NCI-H82 treated with DMSO at 0.1 percent for 48 hours (cell line): ENCODE measurements at regions not wholly inside any gene's neighbourhood (a gene's known extent, or its start where the extent isn't known, plus 50 kb on each side); places are given as distances from the start of the nearest gene placed in this dataset.

Experiments
- DNase-seq: peaks from one replicate; lab custom pipeline; 2025; ENCODE audit not compliant: unreplicated experiment; lab: John Stamatoyannopoulos, UW

GRCh38 chr16:86137359-86137758, 238.4 kb downstream of the IRF8 start:
- no peak for DNase-seq

DNA sequence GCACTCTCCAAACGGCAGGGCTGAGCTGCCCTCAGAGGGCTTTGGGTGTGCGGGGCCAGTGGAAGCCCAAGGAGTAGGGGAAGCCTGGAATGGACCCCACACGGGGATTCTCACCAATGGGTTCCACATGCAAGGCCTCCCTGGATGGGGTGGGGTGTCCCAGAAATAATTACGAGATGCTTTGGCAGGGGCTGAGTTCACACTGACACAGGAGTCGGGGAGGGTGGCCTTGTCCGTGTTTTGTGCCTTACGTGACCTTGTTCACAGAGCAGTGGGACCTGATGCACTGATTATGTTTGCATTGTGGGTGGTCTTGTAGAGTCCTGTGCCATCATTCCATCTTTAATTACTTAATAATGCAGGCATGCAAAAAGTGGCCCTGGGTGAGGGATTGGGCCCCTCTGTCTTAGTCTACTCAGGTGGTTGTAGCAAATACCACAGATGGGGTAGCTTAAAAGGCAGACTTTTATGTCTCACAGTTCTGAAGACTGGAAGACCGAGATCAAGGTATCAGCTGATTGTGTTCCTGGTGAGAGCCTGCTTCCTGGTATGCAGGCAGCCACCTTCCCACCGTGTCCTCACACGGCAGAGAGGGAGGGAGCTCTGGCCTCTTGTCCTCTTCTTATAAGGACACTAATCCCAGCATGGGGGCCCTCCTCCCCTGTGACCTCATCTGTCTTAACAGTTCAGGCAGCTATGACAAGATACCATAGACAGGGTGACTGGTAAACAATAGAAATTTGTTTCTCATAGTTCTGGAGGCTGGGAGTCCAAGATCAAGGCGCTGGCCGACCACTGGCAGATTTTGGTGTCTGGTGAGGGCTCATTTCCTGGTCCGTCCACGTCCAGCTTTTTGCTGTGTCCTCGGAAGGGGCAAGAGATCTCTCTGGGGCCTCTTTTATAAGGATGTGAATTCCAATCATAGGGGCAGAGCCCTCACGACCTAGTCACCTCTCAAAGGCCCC, 239.4 kb downstream of the IRF8 start:
- no peak for DNase-seq

DNA sequence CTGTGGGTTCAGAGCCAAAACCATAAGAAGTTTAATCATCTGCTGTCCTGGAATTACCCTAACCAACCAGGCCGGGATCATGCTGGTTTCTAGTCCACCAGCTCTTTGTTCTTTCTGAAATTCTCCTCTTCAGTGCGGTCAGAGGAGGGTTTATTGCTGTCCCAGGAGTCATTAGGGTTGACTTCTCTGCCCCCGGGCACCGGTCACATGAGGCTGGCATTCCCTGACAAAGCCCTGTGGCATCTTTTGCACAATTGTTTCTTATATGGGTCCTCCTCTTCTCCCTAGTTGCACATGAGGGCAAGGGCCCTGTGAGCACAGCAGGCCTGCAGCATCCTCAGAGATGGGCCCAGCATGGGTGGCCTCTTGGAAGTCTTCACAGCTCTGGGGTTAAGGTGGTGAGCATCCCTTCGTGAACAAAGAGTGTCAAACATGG, 243.9 kb downstream of the IRF8 start:
- no peak for DNase-seq

- DNase-seq, result no peak
Observed at GRCh38 chr16:86143666-86144065, 244.7 kb downstream of the IRF8 start.

GRCh38 chr16:86145669-86146068, 246.7 kb downstream of the IRF8 start:
- no peak for DNase-seq

DNA sequence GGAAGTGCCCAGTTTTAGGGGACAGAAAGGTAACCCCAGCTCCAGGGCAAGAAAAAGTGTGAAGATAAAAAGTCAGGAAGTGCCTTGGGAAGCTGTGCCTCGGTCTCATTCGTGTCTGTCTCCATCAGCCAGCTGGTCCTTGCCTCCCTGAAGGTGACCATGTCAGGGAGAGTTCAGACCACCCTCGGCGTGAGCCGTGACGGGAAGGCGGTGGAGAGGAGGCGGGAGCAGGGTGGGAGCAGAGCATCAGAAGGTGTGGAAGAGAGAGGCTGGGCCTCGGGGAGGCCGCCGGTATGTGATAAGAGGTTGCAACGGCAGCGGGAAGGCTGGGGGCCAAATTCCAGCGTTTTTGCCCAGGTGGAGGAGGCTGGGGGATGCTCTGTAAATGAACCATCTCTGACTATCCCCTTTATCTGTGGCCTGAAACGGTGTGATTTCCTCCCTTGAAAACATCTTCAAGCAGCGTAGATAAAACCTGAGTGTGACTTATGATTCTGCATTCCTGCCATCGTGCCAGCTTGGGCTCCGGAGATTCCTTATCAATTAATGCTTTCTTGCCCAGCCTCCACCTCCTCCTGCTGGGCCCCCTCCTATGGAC, 251.8 kb downstream of the IRF8 start:
- no peak for DNase-seq

GRCh38 chr16:86151239-86151851, 252.4 kb downstream of the IRF8 start:
- DNase-seq, result no peak

GRCh38 chr16:86156155-86156554, 257.2 kb downstream of the IRF8 start:
- no peak for DNase-seq

GRCh38 chr16:86157616-86158247, 258.8 kb downstream of the IRF8 start:
- DNase-seq, result no peak

DNA sequence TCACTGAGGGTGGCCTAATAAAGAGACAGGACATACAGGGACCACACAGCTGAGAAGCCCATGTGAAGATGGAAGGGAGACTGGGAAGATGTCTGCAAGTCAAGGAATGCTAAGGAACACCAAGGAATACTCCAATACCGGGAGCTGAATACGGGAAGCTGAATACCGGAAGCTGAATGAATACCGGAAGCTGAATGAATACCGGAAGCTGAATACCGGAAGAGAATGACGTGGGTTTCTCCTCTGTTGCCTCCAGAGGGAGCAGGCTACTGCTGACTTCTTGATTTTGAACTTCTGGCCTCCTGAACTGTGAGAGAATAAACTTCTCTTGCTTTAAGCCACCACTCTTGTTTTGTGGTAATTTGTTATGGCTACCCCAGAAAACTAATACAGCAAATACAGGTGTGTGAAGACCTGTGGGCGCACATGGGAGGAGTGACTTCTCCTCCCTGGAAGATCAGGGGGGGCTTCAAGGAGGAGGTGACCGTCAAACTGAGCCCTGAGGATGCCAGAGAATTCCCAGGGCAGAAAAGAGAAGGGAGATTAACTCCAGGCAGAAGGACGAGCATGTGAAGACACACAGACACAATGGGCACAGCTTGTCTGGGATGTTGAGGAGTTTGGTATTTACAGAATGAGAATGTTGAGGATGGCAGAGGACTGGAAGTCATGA, 259.9 kb downstream of the IRF8 start:
- no peak for DNase-seq

DNA sequence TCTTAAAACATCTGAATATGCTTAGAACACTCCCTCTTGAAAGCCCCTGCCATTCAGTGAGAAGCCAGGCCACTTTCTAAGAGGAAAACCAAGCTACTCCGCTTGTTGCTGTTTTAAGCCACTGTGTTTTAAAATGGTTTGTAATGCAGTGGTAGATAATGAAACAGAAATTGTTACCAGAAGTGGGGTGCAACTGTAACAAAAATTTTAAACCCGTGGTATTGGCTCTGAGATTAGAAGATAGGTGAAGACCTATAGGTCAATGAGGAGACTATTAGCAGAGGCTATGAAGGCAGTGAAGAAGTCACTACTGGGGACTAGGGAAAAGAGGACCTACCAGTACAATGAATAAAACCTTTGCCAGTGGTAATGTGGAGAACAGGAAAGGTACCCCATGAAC, 266.5 kb downstream of the IRF8 start:
- no peak for DNase-seq

DNA sequence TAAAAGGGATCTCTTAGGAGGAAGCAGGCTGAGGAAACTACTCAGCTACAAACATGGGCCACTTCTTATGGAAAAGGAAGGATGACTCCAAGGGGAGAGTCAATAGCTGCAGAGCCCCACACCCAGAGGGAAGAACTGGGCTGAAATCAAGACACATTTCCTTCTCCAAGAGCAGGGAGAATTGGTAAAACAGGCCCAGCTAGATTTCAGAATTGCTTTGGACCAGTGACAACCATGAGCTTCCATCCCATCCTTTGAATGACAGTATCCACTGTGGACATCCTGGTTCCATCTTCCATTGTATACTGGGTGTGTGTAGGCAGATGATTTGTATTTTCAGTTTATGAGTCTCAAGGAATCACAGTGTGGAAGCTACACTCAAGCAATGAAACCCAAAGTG, 267.5 kb downstream of the IRF8 start:
- no peak for DNase-seq

GRCh38 chr16:86167061-86167460, 268.1 kb downstream of the IRF8 start:
- no peak for DNase-seq

DNA sequence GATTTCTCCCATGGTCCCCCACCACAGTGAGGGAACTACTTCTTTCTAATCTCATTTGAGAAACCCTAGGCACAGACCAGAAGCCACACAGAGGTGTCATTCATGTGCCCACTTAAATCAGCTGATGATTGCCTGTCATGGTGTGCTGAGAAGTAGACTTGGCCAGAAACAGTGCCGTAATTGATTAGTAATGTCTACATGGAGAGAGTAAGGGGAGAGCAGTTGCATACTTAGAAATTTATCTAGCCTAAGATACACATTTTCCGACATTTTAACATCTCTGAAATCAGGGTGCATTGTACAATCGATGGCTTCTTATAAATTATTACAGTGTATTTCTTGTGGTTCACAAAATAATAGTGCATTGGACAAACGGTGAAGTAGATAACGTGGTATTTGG, 271.8 kb downstream of the IRF8 start:
- DNase-seq, result no peak

GRCh38 chr16:86171329-86171728, 272.4 kb downstream of the IRF8 start:
- DNase-seq, result no peak

DNA sequence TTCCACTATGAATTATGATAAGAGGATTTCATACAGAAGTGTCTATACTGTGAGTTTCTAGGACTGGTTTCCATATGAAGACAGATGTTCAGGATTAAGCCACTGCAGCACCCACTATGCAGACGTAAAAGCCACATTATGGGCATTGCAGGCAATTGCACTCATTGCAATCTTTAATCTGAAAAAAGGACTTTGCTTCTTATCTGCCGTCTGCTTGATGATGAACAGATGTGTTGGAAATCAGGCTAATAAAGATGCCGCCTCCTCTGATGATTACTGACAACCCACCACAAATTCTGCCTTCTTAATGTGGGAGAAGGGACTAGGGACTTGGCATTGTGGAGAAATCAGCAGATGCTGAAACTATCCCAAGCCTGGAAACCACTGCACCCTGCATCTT, 276.9 kb downstream of the IRF8 start:
- no peak for DNase-seq

- no peak for DNase-seq
Observed at GRCh38 chr16:86176462-86176861, 277.5 kb downstream of the IRF8 start.

DNA sequence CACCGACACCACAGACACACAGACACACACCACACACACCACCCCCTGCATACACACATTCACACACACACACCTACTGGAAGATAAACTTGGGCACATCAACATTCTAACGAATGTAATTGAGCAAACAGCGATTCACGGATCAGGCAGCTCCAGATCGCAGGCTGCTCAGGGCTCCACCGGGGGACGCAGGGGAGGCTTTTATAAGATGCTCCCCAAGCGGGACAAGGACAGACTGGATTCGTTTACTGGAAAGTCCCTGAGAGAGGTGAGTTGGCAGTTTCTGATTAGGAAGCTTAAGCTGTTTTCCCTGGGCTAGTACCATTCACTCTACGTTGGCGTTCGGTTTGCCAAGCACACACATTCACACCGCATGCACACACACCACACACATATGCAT, 281.3 kb downstream of the IRF8 start:
- no peak for DNase-seq

DNA sequence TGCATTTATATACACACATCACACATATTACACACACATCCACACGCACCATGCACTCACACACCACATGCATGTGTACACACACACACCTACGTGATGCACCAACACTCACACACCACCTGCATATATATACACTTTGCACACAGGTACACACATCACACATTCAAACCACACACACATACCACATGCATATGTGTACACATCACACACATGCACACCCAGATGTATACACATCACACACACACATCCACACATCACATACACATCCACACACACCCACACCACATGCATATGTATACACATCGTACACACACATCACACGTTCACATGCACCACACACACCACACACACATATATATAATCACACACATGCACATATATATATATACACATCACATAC, 281.8 kb downstream of the IRF8 start:
- no peak for DNase-seq

GRCh38 chr16:86181526-86181925, 282.6 kb downstream of the IRF8 start:
- DNase-seq, result no peak

DNA sequence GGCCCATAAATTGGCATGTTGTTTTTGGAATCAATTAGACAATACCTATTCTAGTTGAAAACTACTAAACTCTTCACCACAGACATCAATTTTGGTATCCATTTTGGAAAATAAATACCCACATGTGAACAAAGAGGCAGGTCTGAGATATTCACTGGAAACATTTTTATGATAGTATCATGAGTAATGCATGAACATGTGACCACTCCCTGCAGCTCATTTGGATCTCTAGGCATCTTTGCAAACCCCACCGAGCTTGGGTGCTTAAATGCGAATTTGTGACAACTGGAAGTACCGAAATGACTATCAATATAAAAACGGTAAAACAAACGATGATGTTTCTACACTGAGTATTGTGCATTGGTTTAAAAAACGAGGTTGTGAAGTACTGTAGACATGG, 285.2 kb downstream of the IRF8 start:
- DNase-seq, result no peak
